ENCODE measurements at regions not wholly inside any gene's neighbourhood (a gene's known extent, or its start where the extent isn't known, plus 50 kb on each side); places are given as distances from the start of the nearest gene placed in this dataset.

GRCh38 chr12:65631621-65632111 lies 192.6 kb upstream of the HMGA2 start:
- DNase-seq = no peak

- no peak for DNase-seq
These were observed 192.0 kb upstream of the HMGA2 start for GRCh38 chr12:65632131-65632855.

- no peak for DNase-seq
These were observed 190.2 kb upstream of the HMGA2 start for GRCh38 chr12:65634061-65634460.

DNA sequence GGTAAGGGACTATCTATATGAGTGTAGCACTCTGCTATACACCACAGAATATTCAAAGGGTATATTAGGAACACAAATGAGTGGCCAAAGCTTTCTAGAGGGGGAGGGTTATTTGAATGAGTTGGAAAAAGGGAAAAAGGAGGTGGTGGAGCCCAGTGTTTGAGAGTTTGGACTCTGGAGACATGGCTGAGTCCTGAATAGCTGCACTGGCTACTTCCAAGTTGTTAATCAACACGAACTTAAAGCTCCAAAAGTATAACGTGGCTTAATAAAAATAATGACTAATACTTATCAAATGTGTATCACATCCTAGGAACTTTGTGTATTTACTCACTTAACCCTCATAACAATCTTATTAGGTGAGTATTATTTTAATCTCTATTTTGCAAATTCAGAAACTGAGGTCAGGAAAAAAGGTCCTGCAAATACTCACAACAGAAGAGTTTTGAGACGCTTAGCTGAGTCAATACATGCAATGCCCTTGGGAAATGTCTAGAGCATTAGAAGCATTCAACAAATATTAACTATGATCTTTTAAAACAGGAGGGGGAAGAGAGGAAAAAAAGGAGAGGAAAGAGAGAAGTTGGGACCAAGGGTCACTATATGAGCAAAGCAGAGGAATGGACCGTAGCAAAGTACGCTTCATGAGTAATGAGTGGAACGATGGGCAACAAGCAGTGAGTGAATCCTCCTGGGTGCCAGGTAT lies 189.5 kb upstream of the HMGA2 start:
- DNase-seq = no peak

- no peak for DNase-seq
These were observed 187.8 kb upstream of the HMGA2 start for GRCh38 chr12:65636436-65636835.

DNA sequence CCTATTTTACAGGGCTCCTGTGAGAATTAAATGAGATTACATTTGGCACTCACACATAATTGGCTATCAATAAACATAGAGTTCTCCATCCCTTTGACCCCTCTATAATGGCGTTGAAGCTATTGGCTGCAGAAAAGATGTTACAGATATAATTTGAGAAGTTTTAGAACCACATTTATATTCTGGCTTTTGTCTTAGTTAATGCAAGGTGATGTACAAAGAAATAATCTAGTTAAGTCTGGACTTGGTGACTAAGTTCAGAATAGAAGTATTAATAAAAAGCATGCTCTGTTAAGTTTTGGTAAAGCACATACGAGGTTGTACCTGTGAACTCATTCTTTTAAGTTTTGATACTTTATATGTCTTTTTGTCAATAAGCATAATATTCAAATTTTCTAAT lies 187.1 kb upstream of the HMGA2 start:
- no peak for DNase-seq

DNA sequence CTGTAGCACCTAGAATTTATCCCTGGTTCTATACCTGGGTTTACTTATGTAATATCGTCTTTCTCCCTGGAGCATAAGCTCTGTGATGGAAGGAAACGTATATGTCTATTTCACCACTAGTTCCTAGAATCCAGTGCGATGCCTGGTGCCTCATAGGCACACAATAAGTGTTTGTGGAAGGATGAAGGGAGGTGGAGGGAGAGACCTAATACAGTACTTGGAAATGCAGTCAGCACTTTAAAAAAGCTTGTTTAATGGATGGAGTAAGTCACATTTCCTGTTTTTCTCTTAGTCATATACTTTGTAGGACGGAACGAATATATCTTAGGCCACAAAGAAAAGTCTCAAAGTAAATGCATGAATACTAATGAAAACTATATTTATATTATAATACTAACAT lies 186.5 kb upstream of the HMGA2 start:
- DNase-seq = no peak

DNA sequence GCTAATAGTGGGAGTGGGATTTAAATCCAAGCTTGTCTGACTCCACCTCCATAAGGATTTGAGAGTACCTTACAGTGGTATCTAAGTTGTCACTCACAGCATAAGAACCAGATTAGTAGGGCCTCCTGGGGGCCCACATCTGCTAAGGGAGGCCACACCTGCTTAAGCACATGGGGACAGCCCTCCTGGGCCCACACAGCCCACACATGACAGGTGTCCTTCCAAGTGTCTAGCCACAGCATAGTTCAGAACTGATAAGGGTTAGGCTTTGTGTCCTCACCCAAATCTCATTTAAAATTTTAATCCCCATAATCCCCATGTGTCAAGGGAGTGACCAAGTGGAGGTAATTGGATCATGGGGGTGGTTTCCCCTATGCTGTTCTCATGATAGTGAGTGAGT lies 186.0 kb upstream of the HMGA2 start:
- DNase-seq = no peak

DNA sequence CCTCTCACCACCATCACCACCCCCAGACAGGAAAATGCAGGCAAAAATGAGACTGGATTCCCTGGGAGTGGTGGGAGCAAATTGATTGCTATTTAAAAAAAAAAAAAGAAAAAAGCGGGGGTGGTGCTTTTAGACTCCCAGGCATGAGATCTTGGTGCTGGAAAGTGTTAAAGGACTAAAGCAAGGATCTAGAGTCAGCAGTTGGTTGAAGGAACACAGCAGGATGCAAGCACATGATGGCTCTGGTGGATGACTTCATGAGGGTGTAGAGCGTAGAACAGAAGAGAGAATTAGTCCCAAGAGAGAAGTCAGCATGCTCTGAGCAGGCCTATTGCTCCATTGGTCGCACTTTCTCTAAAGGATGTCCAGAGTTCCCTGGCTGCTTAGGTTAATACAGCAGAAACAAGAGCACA lies 183.8 kb upstream of the HMGA2 start:
- no peak for DNase-seq

DNA sequence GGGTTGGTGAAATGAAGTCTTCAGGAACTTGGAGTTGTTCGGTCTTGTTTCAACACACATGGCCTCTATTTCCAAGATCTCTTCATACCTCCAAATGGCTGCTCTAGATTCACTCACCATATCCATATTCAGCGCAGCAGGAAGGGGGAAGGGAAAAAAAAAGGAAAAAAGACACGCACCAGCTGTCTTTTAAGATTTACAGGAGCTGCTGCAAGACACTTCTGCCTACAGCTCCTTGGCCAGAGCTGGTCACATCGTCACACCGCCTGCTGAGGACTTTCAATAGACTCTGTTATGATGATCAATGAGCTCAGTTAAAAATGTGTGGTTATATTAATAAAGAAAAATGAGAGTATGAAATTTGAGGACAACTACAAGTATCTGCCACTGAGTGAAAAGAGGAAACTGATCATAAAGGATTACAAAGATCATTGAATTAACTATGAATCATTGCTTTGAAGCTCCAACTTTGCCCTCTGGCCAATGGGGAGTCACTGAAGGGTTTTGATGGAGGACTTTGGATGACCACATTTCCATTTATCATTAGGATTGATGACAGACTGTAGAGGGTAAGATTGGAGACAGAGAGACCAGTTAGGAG lies 182.1 kb upstream of the HMGA2 start:
- DNase-seq = no peak

- no peak for DNase-seq
These were observed 181.1 kb upstream of the HMGA2 start for GRCh38 chr12:65643171-65643570.

DNA sequence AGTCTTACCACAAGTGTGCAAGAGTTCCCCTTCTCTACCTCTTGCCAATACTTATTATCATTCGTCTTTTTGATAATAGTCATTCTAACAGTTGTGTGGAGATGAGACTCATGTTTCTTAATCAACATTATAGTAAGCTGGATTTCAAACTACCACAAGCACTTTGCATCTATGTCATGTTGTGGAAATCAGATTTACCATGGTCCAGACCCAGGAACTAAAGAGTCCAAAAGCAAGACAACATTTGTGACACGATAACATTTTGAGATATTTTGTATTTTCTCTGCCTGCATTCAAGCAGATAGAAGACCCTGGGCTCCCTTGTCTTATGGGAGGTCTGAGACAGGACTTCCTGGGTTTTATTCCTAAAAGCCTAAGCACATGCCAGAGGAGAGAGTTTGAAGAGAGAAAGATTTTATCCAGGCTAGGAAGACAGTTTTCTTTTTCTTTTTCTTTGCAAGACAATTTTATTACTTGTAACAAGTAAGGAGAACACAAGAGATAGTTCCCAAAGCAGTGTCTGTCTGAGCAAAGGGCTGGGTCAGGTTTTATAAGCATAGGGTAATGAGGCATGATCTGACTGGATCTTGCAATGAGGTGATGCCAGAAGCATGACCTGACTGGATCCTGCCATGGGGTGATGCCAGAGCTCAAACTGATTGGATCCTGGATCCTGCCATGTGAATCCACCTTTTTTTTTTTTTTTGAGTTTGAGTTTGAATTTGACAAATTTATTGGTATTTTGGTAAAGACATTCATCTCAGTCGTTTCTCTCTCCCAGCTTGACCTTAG lies 180.5 kb upstream of the HMGA2 start:
- no peak for DNase-seq

- no peak for DNase-seq
These were observed 178.1 kb upstream of the HMGA2 start for GRCh38 chr12:65646127-65646643.

- DNase-seq = no peak
These were observed 177.2 kb upstream of the HMGA2 start for GRCh38 chr12:65647074-65647473.

- no peak for DNase-seq
These were observed 175.8 kb upstream of the HMGA2 start for GRCh38 chr12:65648461-65648860.

DNA sequence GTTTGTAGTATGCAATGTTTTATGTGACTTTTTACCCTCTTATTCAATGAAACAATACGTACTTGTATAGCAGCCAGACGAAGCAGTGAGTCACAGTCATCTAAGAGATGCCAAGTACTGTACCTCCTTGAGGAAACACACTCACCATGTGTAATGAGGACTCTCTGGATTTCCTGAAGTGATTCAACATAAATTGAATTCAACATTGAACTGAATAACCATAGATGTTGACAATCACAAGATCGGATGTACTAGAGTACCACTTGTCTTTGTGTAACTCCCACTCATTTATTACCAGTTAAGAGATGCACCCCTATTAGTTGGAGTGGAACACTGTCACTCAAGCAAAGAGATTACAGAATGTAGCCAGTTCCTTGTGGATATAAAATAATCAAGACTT lies 175.2 kb upstream of the HMGA2 start:
- DNase-seq = no peak

GRCh38 chr12:65651060-65651459 lies 173.2 kb upstream of the HMGA2 start:
- no peak for DNase-seq

GRCh38 chr12:65653321-65653720 lies 171.0 kb upstream of the HMGA2 start:
- DNase-seq = no peak

DNA sequence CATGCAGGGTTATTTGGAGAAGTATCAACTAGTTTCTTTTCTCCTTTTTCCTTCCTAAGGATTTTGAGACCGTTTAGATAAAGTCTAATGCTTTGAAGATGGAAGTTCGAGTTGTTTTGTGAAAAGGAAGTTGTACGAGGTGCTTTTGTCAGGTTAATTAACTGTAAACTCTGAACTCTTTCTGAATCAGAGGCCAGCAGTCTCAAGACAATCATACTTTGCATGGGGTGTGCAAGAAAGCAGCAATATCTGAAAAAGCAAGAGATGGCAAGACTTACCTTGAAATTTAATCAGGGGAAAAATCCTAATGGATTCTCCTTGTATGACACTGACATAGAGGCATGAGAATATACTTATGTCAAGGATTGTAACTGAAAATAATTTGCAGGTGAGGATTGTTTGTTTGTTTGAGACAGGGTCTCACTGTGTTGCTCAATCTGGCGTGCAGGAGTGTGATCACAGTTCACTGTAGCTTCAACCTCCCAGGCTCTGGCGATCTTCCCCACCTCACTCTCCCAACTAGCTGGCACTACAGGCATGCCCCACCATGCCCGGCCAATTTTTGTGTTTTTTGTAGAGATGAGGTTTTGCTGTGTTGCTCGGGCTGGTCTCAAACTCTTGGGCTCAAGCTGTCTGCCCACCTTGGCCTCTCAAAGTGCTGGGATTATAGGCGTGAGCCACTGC lies 170.2 kb upstream of the HMGA2 start:
- no peak for DNase-seq

- no peak for DNase-seq
These were observed 169.2 kb upstream of the HMGA2 start for GRCh38 chr12:65655074-65655493.

- no peak for DNase-seq
These were observed 168.0 kb upstream of the HMGA2 start for GRCh38 chr12:65656156-65656882.

DNA sequence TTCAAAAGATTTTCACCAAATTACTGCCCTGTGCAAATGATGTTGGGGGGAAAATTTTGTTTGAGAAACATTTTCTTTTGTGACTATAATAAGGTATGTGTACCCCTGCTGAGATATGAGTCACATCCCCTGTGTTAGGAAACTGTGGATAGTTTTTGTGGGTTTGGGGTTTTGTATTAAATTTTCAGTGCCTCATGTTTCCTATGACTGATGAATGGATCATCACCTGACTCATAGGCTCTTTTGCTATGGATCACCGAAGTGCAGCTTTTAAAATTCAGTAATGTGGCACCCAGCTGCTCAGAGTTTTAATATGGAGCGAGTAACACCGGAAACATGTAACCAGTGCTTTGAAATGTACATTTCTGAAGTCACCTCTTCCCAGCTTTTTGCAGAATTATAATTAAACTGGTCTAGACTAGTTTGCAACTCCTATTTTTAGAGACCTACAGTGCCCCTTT lies 167.4 kb upstream of the HMGA2 start:
- no peak for DNase-seq

Data from NCI-H2171 treated with DMSO at 0.1 percent for 48 hours (cell line).